ENCODE measurements at regions not wholly inside any gene's neighbourhood (a gene's known extent, or its start where the extent isn't known, plus 50 kb on each side); places are given as distances from the start of the nearest gene placed in this dataset.
A peak's percentile ranks its signal among the peaks of the same experiment; 100 is the strongest.
"Not testable (repeated sequence)": the region's sequence is repeated elsewhere in the genome, so short reads cannot be mapped to it uniquely, and the experiment has no call there.

GRCh38 chr7:106563466-106564150, 97.3 kb downstream of the CCDC71L start:
- no peak for DNase-seq (ENCODE audit: low read depth)

GRCh38 chr7:106562711-106563366, 98.1 kb downstream of the CCDC71L start:
- DNase-seq (ENCODE audit: low read depth), result no peak

GRCh38 chr7:106561666-106562411, 99.1 kb downstream of the CCDC71L start:
- no peak for DNase-seq (ENCODE audit: low read depth)

GRCh38 chr7:106561151-106561550, 99.8 kb downstream of the CCDC71L start:
- DNase-seq (ENCODE audit: low read depth), result no peak

- DNase-seq (ENCODE audit: low read depth), result no peak
Measured at GRCh38 chr7:106560482-106560881, 100.5 kb downstream of the CCDC71L start.

GRCh38 chr7:106556244-106556643, 104.7 kb downstream of the CCDC71L start:
- DNase-seq (ENCODE audit: low read depth), result not testable (repeated sequence)

- DNase-seq (ENCODE audit: low read depth), result not testable (repeated sequence)
Measured at GRCh38 chr7:106554623-106555022, 106.3 kb downstream of the CCDC71L start.

GRCh38 chr7:106553446-106553836, 107.5 kb downstream of the CCDC71L start:
- no peak for DNase-seq (ENCODE audit: low read depth)

- DNase-seq (ENCODE audit: low read depth), result no peak
Measured at GRCh38 chr7:106552645-106553445, 108.1 kb downstream of the CCDC71L start.

GRCh38 chr7:106551936-106552335, 109.0 kb downstream of the CCDC71L start:
- no peak for DNase-seq (ENCODE audit: low read depth)

GRCh38 chr7:106548491-106548890, 112.5 kb downstream of the CCDC71L start:
- DNase-seq (ENCODE audit: low read depth), result no peak

- DNase-seq (ENCODE audit: low read depth), result no peak
Measured at GRCh38 chr7:106545275-106545674, 115.7 kb downstream of the CCDC71L start.

- DNase-seq (ENCODE audit: low read depth), result no peak
Measured at GRCh38 chr7:106543221-106543757, 117.7 kb downstream of the CCDC71L start.

- peak; percentile 70 for DNase-seq (ENCODE audit: low read depth)
Measured at GRCh38 chr7:106542550-106543220, 118.3 kb downstream of the CCDC71L start.

- DNase-seq (ENCODE audit: low read depth), result no peak
Measured at GRCh38 chr7:106538638-106539037, 122.3 kb downstream of the CCDC71L start.

- no peak for DNase-seq (ENCODE audit: low read depth)
Measured at GRCh38 chr7:106537119-106537518, 123.8 kb downstream of the CCDC71L start.

GRCh38 chr7:106536079-106536478, 124.9 kb downstream of the CCDC71L start:
- no peak for DNase-seq (ENCODE audit: low read depth)

- DNase-seq (ENCODE audit: low read depth), result no peak
Measured at GRCh38 chr7:106535234-106535932, 125.6 kb downstream of the CCDC71L start.

- no peak for DNase-seq (ENCODE audit: low read depth)
Measured at GRCh38 chr7:106534271-106534846, 126.6 kb downstream of the CCDC71L start.

GRCh38 chr7:106530183-106530582, 130.8 kb downstream of the CCDC71L start:
- not testable (repeated sequence) for DNase-seq (ENCODE audit: low read depth)
